ENCODE measurements at regions not wholly inside any gene's neighbourhood (a gene's known extent, or its start where the extent isn't known, plus 50 kb on each side); places are given as distances from the start of the nearest gene placed in this dataset.

- DNase-seq: no peak
- ATAC-seq (replicated peaks): no peak
- Mint-ChIP-seq H3K4me1 (peaks cover 0 to 5% of the 10 kb centered on the region in 2 donors), H3K27me3 (peaks cover 0 to 4% of the 10 kb centered on the region in 2 donors), H3K36me3 (no peaks in the 10 kb centered on the region), H3K27ac (no peak overlapping the region), H3K9me3 (no peaks in the 10 kb centered on the region), H3K4me3 (no peak overlapping the region)
These were observed 229.6 kb upstream of the STARD13 start for GRCh38 chr13:33515146-33515545.

GRCh38 chr13:33518452-33518851, 232.9 kb upstream of the STARD13 start:
- no peaks in the 10 kb centered on the region for H3K9me3 Mint-ChIP-seq
- H3K4me1 Mint-ChIP-seq: peaks cover 0 to 5% of the 10 kb centered on the region in 2 donors
- ATAC-seq (replicated peaks) (no peak), DNase-seq (no peak)
- H3K36me3 Mint-ChIP-seq: no peaks in the 10 kb centered on the region
- peaks cover 0 to 4% of the 10 kb centered on the region in 2 donors for H3K27me3 Mint-ChIP-seq
- H3K27ac Mint-ChIP-seq: no peak overlapping the region
- no peak overlapping the region for H3K4me3 Mint-ChIP-seq

DNA sequence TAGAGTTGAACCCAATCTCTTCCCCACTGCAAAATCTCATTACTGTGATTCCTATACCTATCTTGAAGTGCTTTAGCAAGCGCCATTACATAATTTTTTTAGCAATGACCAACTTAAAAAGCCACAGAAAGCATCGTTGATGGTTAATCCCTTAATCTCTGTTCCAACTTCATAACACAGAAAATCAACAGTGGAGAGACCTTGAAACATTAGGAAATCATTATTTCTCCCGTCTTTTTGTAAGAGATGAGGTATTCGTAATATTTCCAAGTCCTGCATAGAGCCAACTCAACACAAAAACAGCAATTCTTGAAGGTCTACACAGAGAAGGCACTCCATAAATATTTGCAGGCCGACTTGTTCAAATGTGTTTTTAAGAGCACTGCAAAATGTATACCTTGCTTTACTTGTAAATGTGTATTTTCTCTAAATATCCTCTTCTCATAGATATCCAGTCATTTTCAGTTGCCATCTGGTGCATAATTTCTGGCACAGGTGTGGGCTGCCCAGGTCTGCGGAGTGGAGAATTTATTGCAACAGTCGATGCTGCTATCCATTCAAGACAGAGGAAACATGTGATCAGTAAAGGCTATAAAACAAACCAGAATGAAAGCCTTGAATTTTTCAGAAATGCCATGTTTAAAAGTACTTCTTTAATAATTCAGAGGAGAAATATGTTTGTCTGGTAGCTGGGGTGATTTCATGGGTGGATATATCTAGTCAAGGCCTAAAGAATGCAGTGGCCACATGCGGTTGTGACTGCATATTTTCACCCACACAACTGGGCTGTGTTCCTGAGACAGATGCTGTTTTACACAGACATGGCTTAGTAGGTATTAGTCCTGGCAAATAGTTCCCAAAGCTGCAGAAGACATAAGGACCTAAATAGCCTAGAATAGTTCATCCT, 234.3 kb upstream of the STARD13 start:
- ATAC-seq (replicated peaks) (no peak), DNase-seq (no peak)
- no peaks in the 10 kb centered on the region for H3K9me3 Mint-ChIP-seq
- no peak overlapping the region for H3K27ac Mint-ChIP-seq
- no peaks in the 10 kb centered on the region for H3K27me3 Mint-ChIP-seq
- peaks cover 0 to 5% of the 10 kb centered on the region in 2 donors for H3K4me1 Mint-ChIP-seq
- H3K36me3 Mint-ChIP-seq: no peaks in the 10 kb centered on the region
- no peak overlapping the region for H3K4me3 Mint-ChIP-seq

GRCh38 chr13:33520468-33520839, 234.9 kb upstream of the STARD13 start:
- Mint-ChIP-seq H3K4me3 (no peak overlapping the region), H3K9me3 (no peaks in the 10 kb centered on the region), H3K36me3 (no peaks in the 10 kb centered on the region), H3K27ac (no peak overlapping the region), H3K4me1 (peaks cover 0 to 5% of the 10 kb centered on the region in 2 donors), H3K27me3 (no peaks in the 10 kb centered on the region)
- DNase-seq: no peak
- no peak for ATAC-seq (replicated peaks)

GRCh38 chr13:33524086-33524485, 238.5 kb upstream of the STARD13 start:
- H3K36me3 Mint-ChIP-seq: no peaks in the 10 kb centered on the region
- DNase-seq (no peak), ATAC-seq (replicated peaks) (no peak)

GRCh38 chr13:33525763-33526162, 240.2 kb upstream of the STARD13 start:
- ATAC-seq (replicated peaks) (no peak), DNase-seq (no peak)
- Mint-ChIP-seq H3K27ac (no peak overlapping the region), H3K36me3 (no peaks in the 10 kb centered on the region), H3K27me3 (no peaks in the 10 kb centered on the region), H3K4me3 (no peak overlapping the region), H3K9me3 (no peaks in the 10 kb centered on the region), H3K4me1 (peaks cover 2 to 4% of the 10 kb centered on the region in 2 donors)

More at GRCh38 chr13:33524086-33524485, 238.5 kb upstream of the STARD13 start:
- Mint-ChIP-seq H3K4me3 (no peak overlapping the region), H3K4me1 (peaks cover 2 to 8% of the 10 kb centered on the region in 2 donors), H3K27ac (no peak overlapping the region), H3K27me3 (no peaks in the 10 kb centered on the region), H3K9me3 (no peaks in the 10 kb centered on the region)

DNA sequence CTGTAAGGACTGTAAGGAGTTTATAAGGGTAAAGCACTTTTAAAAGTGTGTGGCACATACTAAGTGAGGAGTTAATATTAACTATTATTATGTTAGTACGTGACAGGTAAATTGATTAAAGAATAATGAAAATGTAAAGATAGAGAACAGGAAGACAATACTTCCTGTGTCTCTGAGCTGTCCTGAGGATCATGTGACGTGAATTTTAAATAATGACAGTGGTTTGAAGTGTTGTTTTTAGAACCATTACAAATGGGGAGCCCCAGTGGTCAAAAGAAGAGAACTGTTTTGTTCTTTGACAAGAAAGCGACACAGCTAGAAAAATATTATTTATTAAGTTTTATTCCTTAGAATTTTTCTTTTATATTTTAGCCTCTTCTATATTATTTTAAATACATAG, 241.2 kb upstream of the STARD13 start:
- ATAC-seq (replicated peaks): no peak
- H3K27ac Mint-ChIP-seq: no peak overlapping the region

DNA sequence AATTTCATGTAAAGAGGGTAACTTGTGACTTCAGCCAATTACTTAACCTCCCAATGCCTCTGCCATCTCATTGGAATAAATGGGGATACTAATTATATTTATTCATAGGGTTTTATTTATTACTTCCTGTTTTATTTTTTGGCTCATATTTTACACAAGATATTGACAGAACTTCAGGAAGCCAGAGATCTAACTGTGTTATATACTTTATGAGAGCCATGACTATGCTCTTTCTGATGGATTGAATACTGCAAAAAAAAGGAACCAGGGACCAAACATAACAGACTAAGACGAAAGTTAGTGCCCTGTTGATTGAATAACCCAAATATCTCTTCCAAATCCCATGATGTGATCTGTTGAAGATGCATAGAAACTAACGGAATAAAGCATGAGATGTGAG, 243.3 kb upstream of the STARD13 start:
- Mint-ChIP-seq H3K27me3 (peaks cover 0 to 4% of the 10 kb centered on the region in 2 donors), H3K27ac (no peak overlapping the region), H3K9me3 (no peaks in the 10 kb centered on the region), H3K4me1 (peaks cover 3 to 4% of the 10 kb centered on the region in 2 donors), H3K4me3 (no peak overlapping the region), H3K36me3 (no peaks in the 10 kb centered on the region)
- DNase-seq (no peak), ATAC-seq (replicated peaks) (no peak)

More for the DNA sequence above, 241.2 kb upstream of the STARD13 start:
- Mint-ChIP-seq H3K9me3 (no peaks in the 10 kb centered on the region), H3K36me3 (no peaks in the 10 kb centered on the region), H3K27me3 (peaks cover 0 to 4% of the 10 kb centered on the region in 2 donors), H3K4me3 (no peak overlapping the region), H3K4me1 (peaks cover 2 to 4% of the 10 kb centered on the region in 2 donors)
- DNase-seq: no peak

DNA sequence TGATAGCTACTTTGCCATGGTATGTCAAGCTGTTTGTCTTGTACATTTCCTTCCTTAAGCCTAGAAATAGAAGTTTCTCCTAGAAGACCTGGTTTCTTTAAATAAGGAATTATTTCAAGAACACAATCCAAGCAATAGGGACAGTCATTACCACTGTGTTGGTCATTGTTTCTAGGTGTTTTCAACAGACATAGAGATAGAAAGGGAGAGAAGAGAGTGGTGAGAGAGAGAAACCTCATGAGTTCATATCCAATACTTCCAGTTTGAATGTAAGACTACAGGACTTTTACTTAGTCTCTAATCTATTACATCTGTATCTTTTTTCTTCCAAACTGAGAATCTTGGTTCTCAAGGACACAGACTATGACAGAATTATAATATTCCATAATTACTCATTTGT, 245.9 kb upstream of the STARD13 start:
- Mint-ChIP-seq H3K4me3 (no peak overlapping the region), H3K27me3 (peaks cover 0 to 4% of the 10 kb centered on the region in 2 donors), H3K36me3 (no peaks in the 10 kb centered on the region), H3K27ac (no peak overlapping the region), H3K4me1 (peaks cover 3 to 6% of the 10 kb centered on the region in 2 donors), H3K9me3 (no peaks in the 10 kb centered on the region)
- DNase-seq: no peak
- no peak for ATAC-seq (replicated peaks)

DNA sequence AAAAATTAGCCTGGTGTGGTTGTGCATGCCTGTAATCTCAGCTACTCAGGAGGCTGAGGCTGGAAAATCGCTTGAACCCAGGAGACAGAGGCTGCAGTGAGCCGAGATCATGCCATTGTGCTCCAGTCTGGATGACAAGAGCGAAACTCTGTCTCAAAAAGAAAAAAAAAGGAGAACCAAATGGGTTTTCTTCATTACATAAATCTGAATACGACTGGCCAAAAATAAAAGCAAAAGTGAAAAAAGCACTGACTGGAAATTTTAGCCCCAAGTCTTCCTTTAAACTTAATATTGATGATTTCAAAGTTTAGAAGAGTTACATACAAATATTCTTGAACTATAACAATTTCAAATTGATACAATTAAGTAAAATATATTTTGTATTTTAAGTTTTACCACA, 249.5 kb upstream of the STARD13 start:
- DNase-seq: no peak
- no peak for ATAC-seq (replicated peaks)
- Mint-ChIP-seq H3K9me3 (no peaks in the 10 kb centered on the region), H3K27ac (peak overlapping the region; percentile 42), H3K36me3 (no peaks in the 10 kb centered on the region), H3K4me3 (peak overlapping the region; percentile 43 to 55), H3K4me1 (peaks cover 8% of the 10 kb centered on the region in 2 donors), H3K27me3 (peaks cover 0 to 4% of the 10 kb centered on the region in 2 donors)

DNA sequence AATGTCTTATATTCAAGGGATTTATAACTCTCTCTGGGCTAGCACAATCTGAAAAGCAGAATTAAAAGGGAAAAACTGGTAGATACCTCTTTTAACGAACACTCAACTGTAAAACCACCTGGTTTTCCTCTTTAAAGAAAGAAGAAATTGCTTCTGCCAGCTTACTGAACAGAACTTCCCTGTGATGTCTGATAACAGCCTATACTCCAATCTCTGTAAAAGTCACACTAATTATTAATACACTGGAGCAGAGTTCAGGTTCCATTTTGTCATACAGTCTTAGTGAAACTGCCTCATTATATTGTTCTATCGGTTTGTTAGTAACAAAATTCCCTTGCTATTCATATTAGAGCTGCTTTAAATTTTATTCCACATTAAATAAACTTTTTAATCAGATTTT, 251.0 kb upstream of the STARD13 start:
- DNase-seq (no peak), ATAC-seq (replicated peaks) (peak; percentile 56 to 60)
- peaks cover 0 to 2% of the 10 kb centered on the region in 2 donors for H3K9me3 Mint-ChIP-seq
- H3K27me3 Mint-ChIP-seq: no peaks in the 10 kb centered on the region
- H3K36me3 Mint-ChIP-seq: no peaks in the 10 kb centered on the region
- H3K4me1 Mint-ChIP-seq: peaks cover 12 to 19% of the 10 kb centered on the region in 2 donors
- H3K4me3 Mint-ChIP-seq: no peak overlapping the region
- no peak overlapping the region for H3K27ac Mint-ChIP-seq

- H3K4me3 Mint-ChIP-seq: no peak overlapping the region
- peaks cover 0 to 2% of the 10 kb centered on the region in 2 donors for H3K9me3 Mint-ChIP-seq
- no peak overlapping the region for H3K27ac Mint-ChIP-seq
- ATAC-seq (replicated peaks) (no peak), DNase-seq (no peak)
- H3K27me3 Mint-ChIP-seq: no peaks in the 10 kb centered on the region
- peaks cover 12 to 21% of the 10 kb centered on the region in 2 donors for H3K4me1 Mint-ChIP-seq
- H3K36me3 Mint-ChIP-seq: no peaks in the 10 kb centered on the region
These were observed 251.5 kb upstream of the STARD13 start for GRCh38 chr13:33537026-33537425.

DNA sequence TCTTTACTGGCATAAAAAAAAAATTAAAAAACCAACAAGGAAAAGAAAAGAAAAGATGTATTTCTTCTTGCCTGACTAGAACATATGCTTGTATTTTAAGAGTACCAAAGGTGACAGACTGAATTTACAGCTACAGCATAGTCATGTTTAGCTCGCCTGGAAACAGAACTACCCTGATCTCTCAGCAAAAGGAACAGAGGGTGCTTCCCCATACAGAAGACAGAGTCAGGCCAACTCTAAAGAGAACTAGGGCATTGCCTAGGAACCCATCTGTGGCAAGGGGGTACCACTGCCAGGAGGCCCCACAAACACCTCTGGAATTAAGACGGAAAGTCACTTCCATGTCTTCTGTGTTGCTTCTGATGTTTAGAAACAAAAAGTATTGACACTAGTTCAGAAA, 252.1 kb upstream of the STARD13 start:
- ATAC-seq (replicated peaks) (no peak), DNase-seq (peak; percentile 3)
- H3K27me3 Mint-ChIP-seq: no peaks in the 10 kb centered on the region
- H3K27ac Mint-ChIP-seq: no peak overlapping the region
- no peak overlapping the region for H3K4me3 Mint-ChIP-seq
- peaks cover 0 to 2% of the 10 kb centered on the region in 2 donors for H3K9me3 Mint-ChIP-seq
- no peaks in the 10 kb centered on the region for H3K36me3 Mint-ChIP-seq
- H3K4me1 Mint-ChIP-seq: peaks cover 12 to 21% of the 10 kb centered on the region in 2 donors

DNA sequence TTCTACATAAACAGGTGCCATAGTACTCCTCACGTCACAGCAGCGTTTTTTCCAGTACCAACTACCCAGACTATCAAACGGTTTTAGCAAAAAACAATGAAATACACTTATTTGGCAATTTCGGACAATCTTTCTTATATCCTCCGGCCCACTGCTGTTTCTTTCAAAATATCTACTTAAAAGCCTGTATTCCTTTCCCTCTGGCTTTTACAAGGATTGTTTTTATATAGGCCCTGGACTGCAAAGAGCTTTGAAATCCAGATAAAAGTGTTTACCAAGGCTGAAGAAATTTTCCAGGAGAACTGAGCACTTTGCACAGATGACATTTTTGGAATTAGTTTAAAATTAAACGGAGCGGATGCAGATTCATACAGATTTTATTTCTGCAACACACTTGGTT, 255.9 kb upstream of the STARD13 start:
- H3K4me1 Mint-ChIP-seq: peaks cover 9 to 21% of the 10 kb centered on the region in 2 donors
- DNase-seq: no peak
- peak overlapping the region; percentile 87 to 92 for H3K4me3 Mint-ChIP-seq
- peak overlapping the region; percentile 99 for H3K27ac Mint-ChIP-seq
- peaks cover 0 to 2% of the 10 kb centered on the region in 2 donors for H3K9me3 Mint-ChIP-seq
- H3K27me3 Mint-ChIP-seq: no peaks in the 10 kb centered on the region
- H3K36me3 Mint-ChIP-seq: no peaks in the 10 kb centered on the region
- ATAC-seq (replicated peaks): no peak

- peak overlapping the region; percentile 87 to 92 for H3K4me3 Mint-ChIP-seq
- ATAC-seq (replicated peaks) (no peak), DNase-seq (no peak)
- no peaks in the 10 kb centered on the region for H3K36me3 Mint-ChIP-seq
- H3K27me3 Mint-ChIP-seq: no peaks in the 10 kb centered on the region
- peak overlapping the region; percentile 99 for H3K27ac Mint-ChIP-seq
- peaks cover 0 to 2% of the 10 kb centered on the region in 2 donors for H3K9me3 Mint-ChIP-seq
- peaks cover 9 to 21% of the 10 kb centered on the region in 2 donors for H3K4me1 Mint-ChIP-seq
These were observed 256.4 kb upstream of the STARD13 start for GRCh38 chr13:33541962-33542308.

Measured in stimulated activated naive B cell treated with anti-CD40 and anti-IgM and Interleukin-4, amounts not matched to agents 10 μg/mL and 1 μg/mL and 100 μg/mL, for 72 hours (primary cell).